ENCODE measurements at regions not wholly inside any gene's neighbourhood (a gene's known extent, or its start where the extent isn't known, plus 50 kb on each side); places are given as distances from the start of the nearest gene placed in this dataset.

DNA sequence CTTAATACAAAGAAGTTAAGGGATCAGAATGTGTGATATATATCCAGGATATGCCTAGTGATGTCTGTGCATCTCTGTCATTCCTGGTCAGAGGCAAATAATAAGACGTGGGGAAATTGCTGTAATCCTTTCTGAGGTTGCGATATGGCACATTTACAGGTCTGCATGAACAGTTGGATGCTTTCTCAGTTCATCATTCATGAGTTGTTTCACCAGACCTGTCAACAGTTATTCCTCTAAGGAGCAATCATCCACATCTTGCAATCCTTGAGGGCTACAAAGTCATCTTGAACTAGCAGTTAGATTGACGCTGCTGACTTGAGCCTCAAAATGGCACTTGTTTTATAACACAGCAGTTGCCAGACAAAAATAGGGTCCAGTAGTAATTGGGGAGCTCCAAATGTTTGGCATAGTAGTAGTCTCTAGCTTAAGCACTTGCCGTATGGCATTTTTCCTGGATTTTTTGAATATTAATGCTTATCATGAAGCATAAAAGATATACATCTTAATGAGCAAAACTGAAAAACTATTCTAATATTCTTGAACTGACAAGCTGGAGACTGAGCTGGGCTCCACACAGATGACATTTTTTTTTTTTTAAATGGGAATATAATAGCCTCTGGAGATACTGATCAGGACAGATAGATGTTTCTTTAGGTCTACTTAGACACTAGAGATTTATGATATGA lies 761.7 kb downstream of the VGLL3 start:
- no peak for TF ChIP-seq Cebpa-rat (IDR thresholded peaks at IDR 0.05)

DNA sequence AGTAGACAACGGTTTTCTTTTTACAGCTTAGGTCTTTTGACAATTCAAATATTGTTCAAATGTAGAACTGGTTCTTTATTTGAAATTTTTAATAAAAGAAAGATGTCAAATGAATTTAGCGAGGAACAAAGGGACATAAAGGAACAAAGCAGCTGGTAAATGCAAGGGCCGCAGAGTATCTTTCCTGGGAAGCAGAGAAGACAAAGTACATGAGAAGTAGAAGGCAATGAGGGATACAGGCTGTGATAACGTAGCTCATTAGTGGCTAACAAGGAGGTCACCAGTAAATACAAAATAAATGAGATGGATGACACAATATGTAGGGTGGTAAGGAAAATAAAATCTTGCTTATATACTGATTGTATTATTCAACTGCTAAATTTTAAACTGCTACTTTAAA lies 762.8 kb downstream of the VGLL3 start:
- no peaks in the 10 kb centered on the region for H3K36me3 ChIP-seq
- H3K4me3 ChIP-seq: no peak overlapping the region
- H3K9ac ChIP-seq: no peak overlapping the region
- no peaks in the 10 kb centered on the region for H4K20me1 ChIP-seq
- no peak overlapping the region for H3K4me2 ChIP-seq
- no peaks in the 10 kb centered on the region for H3K4me1 ChIP-seq
- no peaks in the 10 kb centered on the region for H3K9me3 ChIP-seq
- H3K27me3 ChIP-seq: no peaks in the 10 kb centered on the region
- TF ChIP-seq Cebpa-rat (IDR thresholded peaks at IDR 0.05): no peak
- no peak overlapping the region for H3K27ac ChIP-seq

More for the DNA sequence above, 761.7 kb downstream of the VGLL3 start:
- H3K27ac ChIP-seq: no peak overlapping the region
- no peak overlapping the region for H3K4me3 ChIP-seq
- no peaks in the 10 kb centered on the region for H3K9me3 ChIP-seq
- no peaks in the 10 kb centered on the region for H3K4me1 ChIP-seq
- H3K36me3 ChIP-seq: no peaks in the 10 kb centered on the region
- H3K4me2 ChIP-seq: no peak overlapping the region
- H3K27me3 ChIP-seq: no peaks in the 10 kb centered on the region
- no peak overlapping the region for H3K9ac ChIP-seq
- H4K20me1 ChIP-seq: no peaks in the 10 kb centered on the region

DNA sequence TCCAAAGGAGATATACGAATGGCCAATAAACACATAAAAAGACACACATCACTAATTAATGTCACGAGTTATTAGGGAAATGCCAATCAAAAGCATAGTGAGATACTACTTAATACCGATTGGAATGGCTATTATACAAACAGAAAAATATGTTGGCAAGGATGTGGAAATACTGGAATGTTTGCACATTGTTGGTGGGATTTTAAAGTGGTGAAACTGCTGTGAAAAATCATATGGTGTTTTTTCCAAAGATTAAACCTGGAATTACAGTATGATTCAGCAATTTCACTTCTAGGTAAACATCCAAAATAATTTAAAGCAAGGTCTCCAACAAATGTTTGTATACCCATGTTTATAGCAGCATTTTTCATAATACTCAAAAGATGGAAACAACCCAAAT lies 765.5 kb downstream of the VGLL3 start:
- no peaks in the 10 kb centered on the region for H4K20me1 ChIP-seq
- no peak overlapping the region for H3K4me3 ChIP-seq
- H3K9me3 ChIP-seq: 0 out of 2 replicates have a peak, but pooled peaks cover 3% of the 10 kb centered on the region
- no peak overlapping the region for H3K9ac ChIP-seq
- TF ChIP-seq Cebpa-rat (IDR thresholded peaks at IDR 0.05): no peak
- no peaks in the 10 kb centered on the region for H3K36me3 ChIP-seq
- no peaks in the 10 kb centered on the region for H3K4me1 ChIP-seq
- H3K27me3 ChIP-seq: no peaks in the 10 kb centered on the region
- no peak overlapping the region for H3K27ac ChIP-seq
- H3K4me2 ChIP-seq: no peak overlapping the region

DNA sequence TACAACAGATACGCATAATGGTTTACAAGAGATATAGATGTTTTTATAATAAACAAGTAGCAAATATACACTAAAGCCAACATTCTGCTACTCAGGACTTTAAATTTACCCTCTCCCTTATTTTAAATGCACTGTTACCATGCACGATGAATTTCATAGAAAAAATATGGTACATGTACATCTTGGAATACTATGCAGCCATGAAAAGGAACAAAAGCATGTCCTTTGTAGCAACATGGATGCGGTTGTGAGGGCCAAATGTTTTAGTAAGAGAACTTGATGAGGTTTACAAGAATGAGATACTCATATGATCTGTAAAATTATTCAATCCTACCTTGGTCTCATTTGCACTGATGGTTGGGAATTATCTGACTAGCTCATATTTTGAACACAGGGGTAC lies 769.3 kb downstream of the VGLL3 start:
- Histone ChIP-seq H3K9me3 (0 out of 2 replicates have a peak, but pooled peaks cover 3% of the 10 kb centered on the region), H3K27me3 (no peaks in the 10 kb centered on the region)
- no peak for TF ChIP-seq Cebpa-rat (IDR thresholded peaks at IDR 0.05)

DNA sequence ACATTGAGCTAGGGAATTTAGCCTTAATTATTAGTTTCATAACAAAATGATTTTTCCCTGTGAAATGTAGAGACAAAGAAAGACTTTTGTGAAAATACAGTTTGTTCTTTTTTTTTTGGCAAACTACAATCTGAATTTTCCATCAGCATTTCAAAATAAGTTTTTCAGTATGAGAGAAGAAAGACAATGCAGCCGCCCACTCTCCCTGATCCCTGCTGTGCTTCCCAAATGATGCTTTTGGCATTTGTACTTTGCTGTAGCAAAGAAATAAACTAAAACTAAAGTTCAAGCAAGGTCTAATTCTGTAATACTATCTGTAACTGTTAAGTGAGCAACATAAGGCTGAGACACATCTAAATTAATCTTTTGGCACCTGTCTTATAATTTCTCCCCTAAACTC lies 782.2 kb downstream of the VGLL3 start:
- no peaks in the 10 kb centered on the region for H3K36me3 ChIP-seq
- H4K20me1 ChIP-seq: no peaks in the 10 kb centered on the region
- H3K9ac ChIP-seq: no peak overlapping the region
- H3K27ac ChIP-seq: no peak overlapping the region
- no peak overlapping the region for H3K4me2 ChIP-seq
- no peaks in the 10 kb centered on the region for H3K9me3 ChIP-seq
- no peaks in the 10 kb centered on the region for H3K4me1 ChIP-seq
- no peaks in the 10 kb centered on the region for H3K27me3 ChIP-seq
- no peak for TF ChIP-seq Cebpa-rat (IDR thresholded peaks at IDR 0.05)
- no peak overlapping the region for H3K4me3 ChIP-seq

More for the DNA sequence above, 769.3 kb downstream of the VGLL3 start:
- H4K20me1 ChIP-seq: no peaks in the 10 kb centered on the region
- H3K27ac ChIP-seq: no peak overlapping the region
- H3K4me3 ChIP-seq: no peak overlapping the region
- no peak overlapping the region for H3K4me2 ChIP-seq
- H3K36me3 ChIP-seq: no peaks in the 10 kb centered on the region
- no peak overlapping the region for H3K9ac ChIP-seq
- no peaks in the 10 kb centered on the region for H3K4me1 ChIP-seq

DNA sequence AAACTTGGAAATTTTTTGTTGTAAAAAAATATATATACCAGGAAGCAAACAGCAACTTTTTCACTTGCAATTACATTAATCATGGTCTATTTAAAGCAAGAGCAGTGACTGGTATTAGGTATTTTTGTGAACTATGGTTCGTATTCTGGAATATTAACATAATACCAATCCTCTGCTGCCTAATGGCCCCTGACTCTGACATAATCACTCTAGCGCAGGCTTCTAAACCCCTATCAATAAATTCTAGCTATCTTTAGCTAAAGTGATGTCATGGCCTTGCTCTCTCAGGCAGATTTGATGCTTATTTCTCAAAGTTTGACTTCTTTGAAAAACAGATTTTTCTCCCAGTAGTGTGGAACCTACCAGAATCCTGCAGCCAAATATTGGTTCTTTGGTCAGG lies 808.3 kb downstream of the VGLL3 start:
- no peak overlapping the region for H3K4me2 ChIP-seq
- no peaks in the 10 kb centered on the region for H3K36me3 ChIP-seq
- H3K27me3 ChIP-seq: no peaks in the 10 kb centered on the region; the same call in 1 of the 2 replicates
- no peaks in the 10 kb centered on the region for H3K4me1 ChIP-seq
- no peak overlapping the region for H3K27ac ChIP-seq
- no peak overlapping the region for H3K4me3 ChIP-seq
- TF ChIP-seq Cebpa-rat (IDR thresholded peaks at IDR 0.05): no peak
- H4K20me1 ChIP-seq: no peaks in the 10 kb centered on the region
- no peaks in the 10 kb centered on the region for H3K9me3 ChIP-seq
- no peak overlapping the region for H3K9ac ChIP-seq

DNA sequence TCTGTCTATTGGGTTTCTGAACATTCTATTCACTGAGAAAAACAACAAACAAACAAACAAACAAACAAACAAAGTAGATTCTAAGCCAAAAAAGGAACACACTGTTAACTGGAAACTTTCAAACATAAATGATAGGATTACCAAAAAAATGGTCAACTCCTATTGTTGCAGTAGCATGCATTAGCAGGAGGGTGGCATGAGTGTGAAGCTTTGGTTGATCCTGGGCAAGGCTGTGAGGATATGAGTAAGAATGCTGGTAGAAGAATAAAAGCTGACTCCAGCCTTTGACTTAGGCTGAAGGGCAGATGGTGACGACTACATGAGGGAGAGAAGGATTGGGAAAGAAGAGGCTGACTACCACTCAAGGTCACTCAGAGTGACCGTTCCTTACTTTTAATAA lies 810.3 kb downstream of the VGLL3 start:
- H3K9me3 ChIP-seq: no peaks in the 10 kb centered on the region
- H4K20me1 ChIP-seq: no peaks in the 10 kb centered on the region
- no peak overlapping the region for H3K4me2 ChIP-seq
- no peak overlapping the region for H3K4me3 ChIP-seq
- H3K4me1 ChIP-seq: no peaks in the 10 kb centered on the region
- no peak overlapping the region for H3K27ac ChIP-seq
- H3K9ac ChIP-seq: no peak overlapping the region
- no peaks in the 10 kb centered on the region for H3K36me3 ChIP-seq
- no peaks in the 10 kb centered on the region; the same call in 1 of the 2 replicates for H3K27me3 ChIP-seq
- no peak for TF ChIP-seq Cebpa-rat (IDR thresholded peaks at IDR 0.05)

DNA sequence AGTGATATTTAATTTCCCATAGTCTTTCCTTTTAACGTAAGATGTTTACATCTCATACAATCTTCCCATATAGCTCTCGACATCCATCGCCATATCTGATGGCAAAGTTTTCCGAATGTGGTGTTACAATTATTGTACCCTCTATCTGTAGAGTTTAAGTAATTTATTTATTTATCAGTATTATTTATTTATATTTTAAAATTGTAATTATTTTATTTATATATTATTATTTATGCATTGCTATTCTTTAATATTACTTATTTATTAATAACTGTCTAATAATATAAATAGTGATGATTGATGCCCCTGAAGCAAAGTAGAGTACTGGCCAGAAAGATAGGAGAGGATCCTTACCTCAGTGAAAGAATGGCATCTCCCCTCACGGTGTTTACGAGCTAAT lies 812.9 kb downstream of the VGLL3 start:
- H4K20me1 ChIP-seq: no peaks in the 10 kb centered on the region
- no peak overlapping the region for H3K4me2 ChIP-seq
- no peak overlapping the region for H3K27ac ChIP-seq
- no peak overlapping the region for H3K9ac ChIP-seq
- H3K4me1 ChIP-seq: no peaks in the 10 kb centered on the region
- no peaks in the 10 kb centered on the region for H3K36me3 ChIP-seq
- no peaks in the 10 kb centered on the region for H3K27me3 ChIP-seq
- no peak for TF ChIP-seq Cebpa-rat (IDR thresholded peaks at IDR 0.05)
- no peak overlapping the region for H3K4me3 ChIP-seq
- no peaks in the 10 kb centered on the region for H3K9me3 ChIP-seq

DNA sequence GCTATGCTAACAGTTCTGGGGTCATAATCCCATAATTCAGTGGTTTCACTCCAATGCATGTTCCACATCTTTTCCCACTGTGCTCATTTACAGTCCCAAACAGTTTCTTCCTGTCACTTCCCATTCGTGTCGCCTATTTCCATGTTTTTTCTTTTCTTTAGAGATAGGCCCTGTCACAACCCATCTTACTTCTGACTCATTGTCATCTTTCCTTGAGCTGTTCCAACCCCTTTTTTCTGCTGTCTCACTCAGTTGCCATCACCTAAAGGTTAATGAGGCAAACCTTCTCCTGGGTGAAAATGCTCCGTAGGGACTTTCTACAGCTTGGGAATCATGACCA lies 814.5 kb downstream of the VGLL3 start:
- no peak for TF ChIP-seq Cebpa-rat (IDR thresholded peaks at IDR 0.05)
- Histone ChIP-seq H3K4me1 (no peaks in the 10 kb centered on the region), H3K27ac (no peak overlapping the region)

DNA sequence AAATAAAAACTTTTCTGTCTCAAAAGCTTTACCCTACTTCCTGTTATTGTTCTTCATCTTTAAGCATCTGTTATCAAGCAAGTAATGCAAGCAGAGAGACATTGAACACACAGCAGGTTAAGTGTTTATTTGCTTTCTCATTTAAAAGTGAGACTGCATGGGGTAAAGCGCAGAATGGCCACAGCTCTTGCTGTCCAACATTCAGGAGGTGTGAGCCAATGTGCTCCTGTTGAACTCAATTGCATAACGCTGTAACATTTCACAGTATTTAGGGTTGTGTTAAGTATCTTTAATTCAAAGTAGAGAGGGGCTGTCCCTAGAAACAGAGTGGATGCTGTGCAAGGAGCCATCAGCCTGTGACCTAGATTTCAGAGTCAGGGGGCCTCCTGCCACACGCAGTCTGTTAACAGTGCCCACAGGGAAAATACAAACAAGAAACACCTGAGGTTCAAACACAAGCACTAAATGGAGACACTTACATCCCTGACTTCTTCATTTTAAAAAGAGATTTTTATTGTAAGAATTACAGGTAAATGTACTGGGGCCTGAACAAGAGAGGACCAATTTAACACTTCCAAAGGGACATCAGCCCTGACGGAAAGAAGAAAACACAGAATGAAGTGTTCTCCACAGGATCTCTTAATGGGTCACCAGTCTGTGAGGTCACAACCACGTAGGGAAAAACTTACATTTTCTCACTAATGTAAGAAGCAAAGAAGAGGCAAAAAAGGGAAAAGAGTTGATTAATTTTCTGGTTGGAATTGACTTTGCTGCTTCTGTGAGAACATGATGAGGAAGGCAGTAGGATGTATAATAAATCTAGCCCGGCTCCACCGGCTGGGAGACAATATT lies 815.1 kb downstream of the VGLL3 start:
- Histone ChIP-seq H3K9ac (no peak overlapping the region), H3K4me3 (no peak overlapping the region), H3K4me2 (no peak overlapping the region), H3K9me3 (no peaks in the 10 kb centered on the region), H3K27ac (no peak overlapping the region), H3K4me1 (no peaks in the 10 kb centered on the region), H4K20me1 (no peaks in the 10 kb centered on the region), H3K27me3 (no peaks in the 10 kb centered on the region), H3K36me3 (no peaks in the 10 kb centered on the region)
- no peak for TF ChIP-seq Cebpa-rat (IDR thresholded peaks at IDR 0.05)

More for the DNA sequence above, 814.5 kb downstream of the VGLL3 start:
- Histone ChIP-seq H3K36me3 (no peaks in the 10 kb centered on the region), H3K4me2 (no peak overlapping the region), H3K9ac (no peak overlapping the region), H3K4me3 (no peak overlapping the region), H4K20me1 (no peaks in the 10 kb centered on the region), H3K27me3 (no peaks in the 10 kb centered on the region), H3K9me3 (no peaks in the 10 kb centered on the region)
